Glutamatergic neuron (in vitro differentiated cells): ENCODE measurements at regions not wholly inside any gene's neighbourhood (a gene's known extent, or its start where the extent isn't known, plus 50 kb on each side); places are given as distances from the start of the nearest gene placed in this dataset.
"Not testable (repeated sequence)": the region's sequence is repeated elsewhere in the genome, so short reads cannot be mapped to it uniquely, and the experiment has no call there.

Experiments used
- DNase-seq: peaks from one replicate; pipeline ENCODE4 v3.0.0; 2022
- H3K27ac Mint-ChIP-seq: one replicate; pipeline ENCODE4 v1.8.0; 2020; ENCODE audit warnings: mild to moderate bottlenecking, mixed read lengths, inconsistent platforms; ENCODE audit not compliant: unreplicated experiment
- H3K27me3 Mint-ChIP-seq: one replicate; pipeline ENCODE4 v1.8.0; 2020; ENCODE audit warnings: mild to moderate bottlenecking, moderate library complexity, mixed read lengths, inconsistent platforms; ENCODE audit not compliant: unreplicated experiment
- H3K36me3 Mint-ChIP-seq: one replicate; pipeline ENCODE4 v1.8.0; 2020; ENCODE audit warnings: mild to moderate bottlenecking, mixed read lengths, inconsistent platforms; ENCODE audit not compliant: unreplicated experiment
- H3K4me1 Mint-ChIP-seq: one replicate; pipeline ENCODE4 v1.8.0; 2020; ENCODE audit warnings: mild to moderate bottlenecking, low read depth, mixed read lengths, inconsistent platforms; ENCODE audit not compliant: unreplicated experiment
- H3K4me3 Mint-ChIP-seq: one replicate; pipeline ENCODE4 v1.8.0; 2020; ENCODE audit warnings: mild to moderate bottlenecking, mixed read lengths, inconsistent platforms; ENCODE audit not compliant: unreplicated experiment
- H3K9me3 Mint-ChIP-seq: one replicate; pipeline ENCODE4 v1.8.0; 2020; ENCODE audit warnings: mild to moderate bottlenecking, moderate library complexity, mixed read lengths, inconsistent platforms; ENCODE audit not compliant: unreplicated experiment
- CTCF ChIP-seq: fragments of 200-600 bp; sonication (generic); IDR thresholded peaks from one replicate; pipeline ENCODE4 v1.5.0; 2021; ENCODE audit not compliant: partially characterized antibody, unreplicated experiment

- Mint-ChIP-seq H3K4me3 (no peak overlapping the region), H3K27me3 (no peaks in the 10 kb centered on the region), H3K9me3 (no peaks in the 10 kb centered on the region), H3K4me1 (no peaks in the 10 kb centered on the region), H3K27ac (no peak overlapping the region), H3K36me3 (no peaks in the 10 kb centered on the region)
- DNase-seq = no peak
- TF ChIP-seq CTCF = no peak
These were observed 730.4 kb downstream of the METTL4 start for GRCh38 chr18:1840878-1841277.

GRCh38 chr18:1846640-1847039 is 724.7 kb downstream of the METTL4 start:
- DNase-seq = no peak
- H3K36me3 Mint-ChIP-seq = no peaks in the 10 kb centered on the region
- H3K4me1 Mint-ChIP-seq = no peaks in the 10 kb centered on the region
- no peak for TF ChIP-seq CTCF
- H3K4me3 Mint-ChIP-seq = no peak overlapping the region
- no peaks in the 10 kb centered on the region for H3K27me3 Mint-ChIP-seq
- no peaks in the 10 kb centered on the region for H3K9me3 Mint-ChIP-seq
- no peak overlapping the region for H3K27ac Mint-ChIP-seq

- no peaks in the 10 kb centered on the region for H3K4me1 Mint-ChIP-seq
- no peak for TF ChIP-seq CTCF
- no peaks in the 10 kb centered on the region for H3K9me3 Mint-ChIP-seq
- H3K36me3 Mint-ChIP-seq = no peaks in the 10 kb centered on the region
- no peak for DNase-seq
- H3K4me3 Mint-ChIP-seq = no peak overlapping the region
- no peak overlapping the region for H3K27ac Mint-ChIP-seq
- no peaks in the 10 kb centered on the region for H3K27me3 Mint-ChIP-seq
These were observed 722.6 kb downstream of the METTL4 start for GRCh38 chr18:1848716-1849115.

- Mint-ChIP-seq H3K4me3 (no peak overlapping the region), H3K9me3 (no peaks in the 10 kb centered on the region), H3K36me3 (no peaks in the 10 kb centered on the region), H3K27me3 (no peaks in the 10 kb centered on the region), H3K27ac (no peak overlapping the region), H3K4me1 (no peaks in the 10 kb centered on the region)
- DNase-seq = no peak
- TF ChIP-seq CTCF = no peak
These were observed 721.9 kb downstream of the METTL4 start for GRCh38 chr18:1849386-1849785.

GRCh38 chr18:1857281-1857680 is 714.0 kb downstream of the METTL4 start:
- not testable (repeated sequence) for H3K9me3 Mint-ChIP-seq, H3K4me3 Mint-ChIP-seq, H3K27me3 Mint-ChIP-seq, H3K27ac Mint-ChIP-seq, H3K36me3 Mint-ChIP-seq, DNase-seq, H3K4me1 Mint-ChIP-seq

- Mint-ChIP-seq H3K4me3 (no peak overlapping the region), H3K36me3 (no peaks in the 10 kb centered on the region), H3K9me3 (no peaks in the 10 kb centered on the region), H3K27me3 (no peaks in the 10 kb centered on the region), H3K4me1 (no peaks in the 10 kb centered on the region), H3K27ac (no peak overlapping the region)
- no peak for DNase-seq
- no peak for TF ChIP-seq CTCF
These were observed 709.8 kb downstream of the METTL4 start for GRCh38 chr18:1861473-1861872.
